HG03159 (cell line): ENCODE measurements at regions not wholly inside any gene's neighbourhood (a gene's known extent, or its start where the extent isn't known, plus 50 kb on each side); places are given as distances from the start of the nearest gene placed in this dataset.

ENCODE experiments used
- ATAC-seq: cut with Tn5 transposase; IDR thresholded peaks from one replicate; pipeline ENCODE4 v1.9.1; 2021; ENCODE audit warnings: mild to moderate bottlenecking, moderate library complexity; ENCODE audit not compliant: unreplicated experiment

DNA sequence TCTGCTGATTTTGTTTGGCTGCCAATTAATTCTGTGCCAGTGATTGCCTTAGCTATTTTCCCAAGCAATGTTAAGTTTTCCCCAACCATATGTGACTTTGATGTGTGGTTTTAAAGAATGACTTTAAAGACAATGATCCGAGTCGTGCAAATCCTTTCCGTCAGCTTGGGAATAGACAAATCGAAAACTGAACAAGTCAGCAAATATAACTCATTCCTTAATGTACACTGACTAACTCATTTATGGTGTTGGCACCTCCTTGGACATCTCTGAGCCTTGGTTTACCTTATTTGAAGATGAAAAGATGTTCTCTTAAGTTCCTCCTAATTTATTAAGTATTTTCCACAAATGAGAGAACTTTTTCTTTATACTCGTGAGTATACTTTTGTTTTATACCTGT is 249.4 kb upstream of the SLCO3A1 start:
- no peak for ATAC-seq

DNA sequence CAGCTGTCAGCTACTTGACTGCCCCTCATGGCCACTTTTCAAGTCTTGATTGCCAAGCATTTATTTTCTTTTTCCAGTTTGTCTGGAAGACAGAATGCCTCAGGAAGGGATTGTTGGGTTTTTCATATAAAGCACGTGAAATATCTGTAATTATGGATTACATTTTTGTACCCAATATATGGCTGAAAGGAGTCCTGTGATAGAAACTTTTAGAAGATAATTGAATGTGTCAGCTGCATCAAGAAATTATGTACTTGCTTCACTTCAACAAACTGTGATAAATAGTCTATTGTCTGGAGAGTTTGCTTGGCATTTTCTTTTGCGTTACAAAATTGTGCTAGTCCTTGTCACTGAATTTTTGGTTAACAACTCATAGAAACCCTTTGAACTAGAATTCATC is 247.9 kb upstream of the SLCO3A1 start:
- no peak for ATAC-seq

DNA sequence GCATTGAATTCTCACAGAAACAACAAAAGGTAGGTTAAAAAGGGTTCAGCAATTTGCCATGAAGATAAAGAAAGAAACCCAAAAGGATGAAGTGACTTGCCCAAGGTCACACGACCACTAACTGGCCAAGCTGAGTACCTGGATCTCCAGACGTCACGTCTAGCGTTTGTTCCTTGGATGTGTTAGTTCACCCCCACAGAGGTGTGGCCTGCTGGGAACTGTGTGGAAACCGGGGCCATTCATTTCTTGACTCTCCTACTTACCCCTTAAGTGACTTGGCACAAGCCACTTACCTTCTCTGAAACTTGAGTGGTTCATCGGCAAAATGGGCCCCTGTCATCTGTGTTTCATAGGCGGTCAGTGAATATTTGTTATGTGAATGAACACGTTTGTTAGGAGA is 244.3 kb upstream of the SLCO3A1 start:
- no peak for ATAC-seq

DNA sequence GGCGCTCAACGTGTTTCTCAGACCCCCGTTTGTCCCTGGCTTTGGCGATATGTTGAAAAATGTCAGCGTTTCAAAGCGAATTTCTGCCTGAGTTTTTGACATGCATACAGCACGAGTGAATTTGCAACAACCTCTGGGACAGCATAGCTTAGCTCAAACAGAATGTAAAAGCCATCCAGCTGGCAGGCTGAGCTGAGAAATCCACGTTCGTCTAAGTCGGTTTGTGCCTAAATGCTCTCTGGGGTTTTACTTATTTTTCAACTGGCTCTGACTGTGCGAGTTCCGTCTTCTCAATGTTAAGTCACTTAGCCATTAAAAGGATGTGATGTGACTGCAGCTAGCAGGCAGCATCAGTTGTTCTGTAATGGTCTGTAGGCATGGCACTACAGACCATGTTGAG is 243.5 kb upstream of the SLCO3A1 start:
- ATAC-seq = no peak

DNA sequence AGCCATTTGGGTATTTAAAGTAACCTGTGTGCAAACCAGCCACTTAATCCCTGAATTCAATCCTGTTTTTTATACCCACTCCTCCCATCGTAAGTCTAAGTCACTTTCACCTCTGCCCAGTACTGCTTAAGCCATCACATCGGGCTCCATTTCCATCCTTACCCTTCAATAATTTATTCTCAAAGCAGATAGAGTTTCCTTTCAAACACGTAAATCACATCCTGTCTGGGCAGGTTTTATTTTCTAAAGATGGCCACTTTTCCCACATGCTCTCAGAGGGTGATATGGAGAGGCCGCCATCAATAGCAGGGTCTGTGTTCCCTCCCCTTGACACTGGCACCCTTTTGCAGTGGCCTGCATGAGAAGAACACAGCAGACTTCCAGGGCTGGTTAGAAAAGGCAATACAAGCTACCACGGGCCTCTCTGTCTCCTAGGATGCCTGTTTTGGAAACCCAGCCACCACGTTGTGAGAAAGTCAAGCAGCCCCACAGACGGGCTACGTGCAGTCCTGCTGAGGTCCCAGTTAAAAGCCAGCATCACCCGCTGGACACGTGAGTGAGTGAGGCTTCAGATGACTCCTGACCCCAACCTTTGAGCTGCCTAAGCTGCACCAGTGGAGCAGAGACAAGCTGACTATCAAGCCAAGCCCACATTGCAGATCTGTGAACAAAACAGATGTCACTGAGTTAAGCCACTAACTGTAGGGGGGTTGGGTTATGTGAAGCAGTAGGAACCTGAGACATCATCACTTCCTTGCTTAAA is 241.8 kb upstream of the SLCO3A1 start:
- ATAC-seq = no peak

DNA sequence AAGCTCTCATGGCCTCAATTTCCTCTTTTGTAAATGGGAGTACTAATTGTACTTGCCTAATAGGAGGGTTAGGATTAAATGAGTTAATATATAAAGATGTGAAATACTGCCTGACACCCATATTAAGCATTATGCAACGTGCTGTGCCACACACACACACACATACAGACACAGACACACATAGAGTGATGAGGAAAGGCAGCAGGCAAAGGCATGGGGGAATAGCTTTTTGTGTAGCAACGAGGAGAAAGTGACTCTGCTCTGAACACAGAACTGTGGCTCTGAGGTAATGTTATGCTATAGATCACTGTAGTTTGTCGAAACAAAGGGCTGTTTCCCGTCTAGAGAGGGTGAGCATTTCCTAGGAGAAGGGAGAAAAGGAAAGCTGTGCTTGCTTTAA is 233.3 kb upstream of the SLCO3A1 start:
- ATAC-seq = no peak

DNA sequence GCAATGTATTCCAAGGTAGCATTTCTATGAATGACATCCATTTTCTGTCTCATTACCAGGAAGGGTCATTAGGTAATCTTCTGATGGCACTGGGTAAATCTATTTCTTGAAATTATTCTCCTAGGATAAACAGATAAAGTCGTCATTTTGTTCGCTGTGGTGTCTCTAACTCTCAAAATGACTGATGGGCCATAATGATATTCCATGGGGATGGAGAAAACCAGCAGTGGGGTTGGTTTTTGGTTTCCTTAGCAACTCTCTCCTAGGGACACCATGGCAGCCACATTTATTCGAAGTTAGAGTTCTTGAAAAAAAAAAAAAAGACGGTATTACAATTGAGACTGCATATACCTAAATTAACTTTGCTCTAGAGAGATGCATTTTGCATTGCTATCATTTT is 231.3 kb upstream of the SLCO3A1 start:
- ATAC-seq = no peak

DNA sequence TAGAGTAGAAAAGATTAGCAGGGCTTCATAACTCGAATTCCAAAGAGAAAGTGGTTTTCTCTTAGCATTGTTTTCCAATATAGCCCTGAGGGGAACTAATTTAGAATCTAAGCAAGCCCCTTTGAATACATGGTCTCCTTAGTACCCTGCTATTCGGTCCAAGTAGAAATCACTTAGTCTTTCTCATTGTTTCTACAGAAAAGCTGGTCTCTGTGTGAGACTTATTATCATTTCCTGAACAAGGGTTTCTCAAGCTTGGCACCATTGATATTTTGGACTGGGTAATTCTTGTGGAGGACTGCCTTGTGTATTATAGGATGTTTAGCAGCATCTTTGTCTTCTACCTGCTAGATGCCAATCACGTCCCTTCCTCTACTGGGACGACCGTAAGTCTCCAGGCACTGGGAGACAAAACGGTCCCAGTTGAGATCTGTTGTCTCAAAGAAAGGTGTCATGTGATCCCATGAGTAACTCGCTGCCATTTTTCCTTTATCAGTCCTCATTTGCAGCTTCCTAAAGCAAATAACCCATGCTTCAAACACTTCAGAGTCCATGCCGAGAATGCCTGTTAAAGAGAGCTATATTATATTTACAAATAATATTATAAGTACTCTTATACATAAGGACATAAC is 230.7 kb upstream of the SLCO3A1 start:
- ATAC-seq = no peak

DNA sequence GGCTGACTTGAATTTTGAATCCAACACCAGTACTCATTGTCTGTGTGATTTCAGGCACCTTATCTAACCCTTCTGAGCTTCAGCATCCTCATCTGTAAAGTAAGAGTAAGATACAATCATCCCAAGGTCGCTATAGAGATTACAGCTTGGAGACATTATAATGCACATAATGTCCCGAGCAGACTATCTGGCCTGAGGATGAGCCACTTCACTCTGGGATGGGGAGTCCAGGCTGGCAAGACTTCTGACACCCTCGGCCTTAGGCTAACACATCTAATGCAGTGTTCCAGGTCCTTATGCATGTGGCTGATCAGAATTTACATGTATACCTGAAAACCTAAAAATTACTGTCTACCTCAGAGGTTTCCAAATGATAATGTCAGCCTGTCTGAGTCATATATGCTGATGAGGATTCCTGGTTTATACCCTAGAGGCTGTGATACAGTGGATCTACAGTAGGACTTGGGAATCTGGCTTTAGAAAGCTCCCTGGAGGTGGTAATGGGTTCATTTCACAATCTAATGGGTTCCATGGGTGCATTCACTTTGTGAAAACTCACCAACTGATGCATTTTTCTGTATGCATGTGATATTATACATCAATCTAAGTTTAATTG is 229.0 kb upstream of the SLCO3A1 start:
- no peak for ATAC-seq

DNA sequence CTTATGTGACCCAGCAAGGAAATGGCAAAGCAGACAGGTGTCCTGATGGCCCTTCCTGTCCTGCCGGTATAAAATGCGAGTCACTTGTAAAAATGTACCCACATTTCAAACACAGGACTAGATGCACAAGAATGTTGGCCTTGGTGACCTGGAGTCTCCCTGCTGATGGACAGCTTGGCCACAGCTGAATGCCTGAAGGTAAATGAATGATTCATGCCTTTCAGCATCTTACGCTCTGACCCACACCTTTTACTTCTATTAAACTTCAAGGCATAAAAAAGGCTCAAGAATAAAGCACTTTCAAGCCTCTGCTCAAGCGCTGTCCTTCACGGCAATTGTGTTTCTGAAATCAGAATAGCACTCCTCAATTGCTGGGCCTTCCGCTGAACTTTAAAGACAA is 228.0 kb upstream of the SLCO3A1 start:
- no peak for ATAC-seq

DNA sequence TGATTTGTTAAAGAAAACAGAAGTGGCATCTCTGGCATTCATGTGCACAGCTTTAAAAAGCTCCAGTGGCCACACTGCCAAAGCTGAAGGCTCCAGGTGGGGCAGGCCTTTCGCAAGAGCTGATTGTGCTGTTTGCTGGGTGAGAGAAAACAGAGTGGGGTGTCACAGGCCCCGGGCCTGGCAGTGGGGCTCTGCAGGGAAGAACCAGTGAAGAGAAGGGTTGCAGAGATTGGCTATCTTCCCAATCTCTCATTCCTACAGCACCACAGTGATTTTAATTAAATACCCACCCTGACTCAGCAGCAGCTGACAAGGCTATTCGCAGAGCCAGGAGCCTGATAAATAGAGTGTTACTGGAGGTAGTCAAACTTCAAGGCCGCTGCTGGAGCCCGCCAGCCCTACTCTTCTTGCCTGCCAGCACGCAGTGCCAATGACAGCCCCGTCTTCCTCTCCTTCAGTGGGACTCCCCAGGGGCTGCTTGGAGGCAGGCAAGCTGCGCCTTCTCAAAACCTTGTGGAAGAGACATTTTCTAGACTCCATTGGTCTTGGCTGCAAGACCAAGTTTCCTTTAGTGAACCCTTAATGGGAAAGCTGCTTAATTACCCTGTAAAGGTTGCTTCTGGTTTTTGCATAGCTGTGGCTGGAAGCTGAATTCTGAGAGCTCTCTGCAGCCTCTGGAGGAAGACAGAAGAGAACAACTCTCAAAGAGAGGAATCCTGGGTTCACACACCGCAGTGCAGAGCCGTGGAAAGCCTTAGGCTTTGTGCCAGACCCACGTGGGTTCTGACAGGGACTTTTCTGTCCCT is 225.8 kb upstream of the SLCO3A1 start:
- ATAC-seq = no peak

DNA sequence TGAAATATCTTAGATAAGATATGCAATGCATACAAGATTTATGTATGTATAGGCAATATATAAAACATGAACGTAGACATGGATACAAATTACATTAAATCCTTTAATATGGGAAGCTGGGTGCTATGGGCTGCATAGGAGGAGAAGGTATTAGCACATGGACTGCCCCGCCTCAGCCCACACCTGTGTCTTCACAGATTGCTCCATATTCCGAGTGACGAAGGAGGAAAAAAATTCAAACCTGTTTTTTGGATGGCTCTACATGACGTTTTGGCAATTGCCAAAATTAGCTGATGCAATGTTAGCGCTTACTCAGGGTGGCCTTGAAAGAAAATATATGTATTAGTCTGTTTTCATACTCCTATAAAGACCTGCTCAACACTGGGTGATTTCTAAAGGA is 223.4 kb upstream of the SLCO3A1 start:
- no peak for ATAC-seq

DNA sequence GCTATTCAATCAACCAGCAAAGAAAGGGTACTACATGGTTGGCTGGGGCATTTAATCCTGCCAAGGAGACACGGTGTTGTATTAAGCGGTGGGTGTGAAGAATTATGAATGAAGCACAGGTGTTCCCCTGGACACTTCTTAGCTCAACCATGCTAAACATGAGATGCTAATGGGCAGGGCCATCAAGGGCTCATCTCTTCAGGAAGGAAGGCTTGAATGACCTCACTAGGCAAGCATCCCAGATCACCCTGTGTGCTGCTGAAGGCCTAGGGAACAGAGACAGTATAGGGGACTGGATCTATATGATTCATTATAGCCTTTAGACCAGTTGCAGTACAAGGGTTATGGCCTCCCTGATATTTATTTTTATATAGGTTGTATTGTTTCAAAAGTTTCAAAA is 221.3 kb upstream of the SLCO3A1 start:
- ATAC-seq = no peak

DNA sequence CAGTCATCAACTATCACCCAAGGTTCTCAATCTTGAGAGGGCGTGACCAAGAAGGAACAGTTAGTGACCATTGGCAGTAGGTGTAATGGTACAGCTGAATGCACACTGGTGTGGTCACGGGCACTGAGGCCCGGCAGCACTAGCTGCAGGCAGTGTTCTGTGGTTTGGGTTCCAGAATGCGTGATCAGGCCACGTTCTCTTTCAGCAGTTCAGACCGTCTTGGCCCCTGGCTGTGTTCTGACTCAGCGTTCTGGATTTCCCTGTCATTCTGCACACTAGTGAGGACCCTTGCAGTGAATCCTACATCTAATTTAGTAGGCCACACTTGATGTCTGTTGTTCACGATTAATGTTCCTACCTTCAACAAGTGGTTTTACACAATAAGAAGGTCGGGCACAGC is 220.5 kb upstream of the SLCO3A1 start:
- no peak for ATAC-seq

DNA sequence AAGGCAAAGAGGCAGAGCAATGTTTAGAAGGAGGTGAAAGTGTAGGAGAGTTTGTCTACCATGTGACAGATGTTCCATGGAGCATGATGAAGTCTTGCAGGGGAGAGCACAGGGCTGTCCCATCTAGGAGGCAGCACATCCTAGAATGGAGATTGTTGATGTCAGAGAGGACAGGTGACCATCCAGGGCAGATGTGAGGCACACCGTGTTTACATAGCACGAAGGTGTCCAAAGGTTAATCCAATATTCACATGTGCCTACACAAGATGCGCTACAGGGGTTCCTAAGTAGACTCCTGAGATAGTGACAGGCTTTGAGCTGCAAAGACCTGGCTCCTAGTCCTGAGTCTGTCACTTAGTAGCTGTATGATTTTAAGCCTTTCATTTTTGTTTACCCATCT is 219.3 kb upstream of the SLCO3A1 start:
- ATAC-seq = no peak

DNA sequence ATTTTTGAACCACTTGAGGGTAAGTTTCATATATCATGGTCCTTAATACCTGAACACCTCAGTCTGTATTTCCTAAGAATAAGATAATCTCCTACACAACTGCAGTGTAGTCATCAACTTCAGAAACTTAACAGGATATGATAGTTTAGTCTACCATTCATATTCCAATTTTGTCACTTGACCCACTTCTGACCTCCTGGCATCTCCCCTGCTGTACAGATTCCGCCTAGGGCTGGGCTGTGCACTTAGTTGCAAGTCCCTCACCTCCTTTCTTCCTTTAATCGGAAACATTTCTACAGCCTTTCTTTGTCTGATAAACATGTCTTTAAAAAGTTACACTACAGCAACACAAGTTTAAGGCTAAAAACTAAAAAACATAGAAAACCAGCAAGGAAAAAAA is 218.4 kb upstream of the SLCO3A1 start:
- ATAC-seq = no peak

DNA sequence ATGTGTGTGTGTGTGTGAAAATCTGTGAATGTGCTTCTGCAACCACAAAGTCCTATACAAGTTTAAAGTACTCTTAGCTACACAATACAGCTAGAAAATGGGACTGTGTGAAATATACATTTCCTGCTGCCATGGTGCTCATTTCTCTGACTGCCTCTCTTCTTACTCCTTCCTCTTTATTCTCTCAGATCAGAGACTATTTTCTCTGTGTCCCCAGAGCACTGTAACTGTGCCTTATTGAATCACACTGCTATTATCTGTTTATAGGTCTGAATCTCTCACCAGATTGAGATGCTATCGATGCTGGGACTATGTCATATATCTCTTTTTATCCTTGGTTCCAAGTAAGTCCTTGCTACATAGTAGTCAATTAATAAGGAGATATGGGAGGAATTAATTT is 217.9 kb upstream of the SLCO3A1 start:
- ATAC-seq = no peak

DNA sequence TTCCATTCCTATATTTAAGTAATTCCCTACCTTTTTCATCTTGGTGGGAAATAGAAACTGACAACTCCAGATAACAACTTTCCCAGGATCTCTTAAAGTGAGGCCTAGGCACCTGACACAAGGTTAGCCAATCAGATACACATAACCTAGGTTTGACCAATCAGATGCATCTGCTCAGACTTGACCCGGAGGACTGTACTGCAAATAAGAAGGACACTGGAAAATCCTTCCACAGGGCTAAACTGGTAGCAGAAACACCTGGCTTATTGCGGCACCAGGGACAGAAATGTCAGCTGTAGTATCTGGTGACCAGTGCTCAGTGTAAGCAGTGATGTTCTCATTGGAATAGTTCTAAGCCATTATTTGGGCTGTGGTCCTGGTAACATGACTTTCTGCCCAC is 204.5 kb upstream of the SLCO3A1 start:
- ATAC-seq = no peak

DNA sequence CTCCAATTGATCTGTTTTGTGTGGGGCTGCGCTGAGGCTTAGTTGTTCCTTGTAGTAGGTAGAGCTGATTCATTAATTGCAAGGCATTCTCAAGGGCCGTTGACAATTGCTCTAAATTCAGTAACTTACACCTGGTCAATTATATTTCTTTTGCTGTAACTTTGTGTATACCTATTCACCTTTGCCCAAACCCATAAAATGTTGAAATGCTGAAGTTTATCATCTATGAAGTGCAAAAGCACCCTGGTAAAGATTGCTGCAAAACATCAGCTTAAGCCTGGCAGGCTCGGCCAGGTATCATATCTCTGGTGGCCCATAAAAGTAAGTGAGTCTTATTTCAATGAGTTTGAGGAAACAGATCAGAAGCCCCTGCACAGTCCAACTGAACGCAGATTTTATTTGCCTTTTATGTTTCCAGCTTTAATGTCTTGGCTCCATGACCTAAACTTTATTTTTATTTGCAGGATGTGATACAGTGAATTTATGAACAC is 203.6 kb upstream of the SLCO3A1 start:
- no peak for ATAC-seq

DNA sequence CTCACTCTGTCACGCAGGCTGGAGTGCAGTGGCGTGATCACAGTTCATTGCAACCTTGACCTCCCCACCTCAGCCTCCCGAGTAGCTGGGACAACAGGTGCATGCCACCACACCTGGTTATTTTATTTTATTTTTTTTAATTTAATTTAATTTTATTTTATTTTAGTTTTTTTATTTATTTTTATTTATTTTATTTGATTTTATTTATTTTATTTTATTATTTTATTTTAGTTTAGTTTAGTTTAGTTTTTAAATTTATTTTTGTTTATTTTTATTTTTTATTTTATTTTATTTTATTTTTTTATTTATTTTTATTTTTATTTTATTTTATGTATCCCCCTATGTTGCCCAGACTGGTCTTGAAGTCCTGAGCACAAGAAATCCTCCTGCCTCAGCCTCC is 202.3 kb upstream of the SLCO3A1 start:
- ATAC-seq = no peak

DNA sequence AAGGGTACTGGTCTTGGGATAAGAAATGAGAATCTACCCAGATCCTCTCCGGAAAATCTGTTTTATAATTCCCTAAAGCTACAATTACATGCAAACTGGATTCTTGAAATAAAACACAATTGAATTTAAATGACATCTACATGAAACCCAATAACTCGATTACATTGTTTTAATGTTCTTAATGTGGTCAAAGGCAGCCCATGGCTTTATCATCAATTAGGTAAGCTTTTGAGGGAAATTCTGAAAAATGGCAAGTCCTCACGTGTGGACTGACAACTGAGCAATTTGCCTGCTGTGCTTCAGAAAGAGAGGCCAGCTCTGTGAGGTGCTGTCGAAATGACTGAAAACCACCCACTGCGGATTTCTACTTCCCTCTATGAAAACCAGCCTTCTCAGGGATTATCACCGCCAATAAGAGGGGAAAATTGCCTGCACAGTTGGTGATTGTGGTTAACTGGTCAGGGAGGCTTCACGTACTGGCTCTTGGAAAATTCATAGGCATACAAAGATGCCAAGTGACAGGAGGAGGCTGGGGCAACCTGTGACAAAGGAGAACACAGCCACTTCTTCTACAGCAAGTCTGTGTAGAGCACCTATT is 200.8 kb upstream of the SLCO3A1 start:
- ATAC-seq = no peak
